ENCODE measurements at regions not wholly inside any gene's neighbourhood (a gene's known extent, or its start where the extent isn't known, plus 50 kb on each side); places are given as distances from the start of the nearest gene placed in this dataset.

- Histone ChIP-seq H3K4me3 (ENCODE audit: low read length) (no peak overlapping the region), H3K4me1 (ENCODE audit: low read length) (peaks cover 12% of the 10 kb centered on the region), H4K20me1 (ENCODE audit: insufficient read depth, low read length) (no peaks in the 10 kb centered on the region), H3K4me2 (ENCODE audit: low read depth, low read length) (peak overlapping the region; percentile 35; the same call in 1 of the 2 replicates), H3K9me3 (replicated peaks; ENCODE audit: insufficient read depth, low read length) (no peaks in the 10 kb centered on the region), H3K9me2 (replicated peaks; ENCODE audit: insufficient read depth, low read length) (no peaks in the 10 kb centered on the region), H3K79me2 (ENCODE audit: low read length) (no peaks in the 10 kb centered on the region), H3K9ac (ENCODE audit: low read length) (no peak overlapping the region), H3K36me3 (replicated peaks; ENCODE audit: insufficient read depth, low read length) (no peaks in the 10 kb centered on the region), H2AFZ (ENCODE audit: low read length) (no peak overlapping the region), H3K27me3 (replicated peaks; ENCODE audit: insufficient read depth, low read length) (no peaks in the 10 kb centered on the region), H3F3A (ENCODE audit: insufficient read depth, low read length) (no peaks in the 10 kb centered on the region), H3K27ac (ENCODE audit: low read length) (no peak overlapping the region)
- no peak for TF ChIP-seq CTCF (IDR thresholded peaks at IDR 0.05; ENCODE audit: low read length)
- TF ChIP-seq EZH2 (optimal IDR thresholded peaks at IDR 0.05; ENCODE audit: low read depth, low read length) = no peak
- TF ChIP-seq EZH2phosphoT487 (IDR thresholded peaks at IDR 0.05; ENCODE audit: low read length) = no peak
- no peak for DNase-seq
Measured at GRCh38 chr12:97924122-97924521, 461.5 kb downstream of the RMST start.

DNA sequence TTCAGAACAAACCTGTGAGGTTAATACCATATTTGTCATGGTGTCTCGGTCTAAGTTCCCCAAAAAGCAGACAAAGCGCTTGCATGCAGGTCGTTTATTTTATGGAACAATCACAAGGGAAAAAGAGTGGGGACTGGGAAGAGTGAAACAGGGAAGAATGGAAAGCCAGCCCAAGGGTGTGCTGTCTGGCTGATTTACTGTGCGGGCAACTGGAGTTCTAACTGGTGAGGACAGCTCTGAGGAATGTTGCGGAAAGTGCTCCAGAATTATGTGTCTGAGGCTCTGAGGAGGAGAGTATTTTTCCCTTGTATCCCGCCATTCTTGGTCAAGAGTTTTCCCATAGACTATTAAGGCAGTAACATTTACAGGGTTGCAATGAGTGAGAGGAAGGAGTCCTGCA, 465.4 kb downstream of the RMST start:
- H2AFZ ChIP-seq (ENCODE audit: low read length) = no peak overlapping the region
- H3K9me2 ChIP-seq (replicated peaks; ENCODE audit: insufficient read depth, low read length) = no peaks in the 10 kb centered on the region
- no peak overlapping the region for H3K4me3 ChIP-seq (ENCODE audit: low read length)
- H3K79me2 ChIP-seq (ENCODE audit: low read length) = no peaks in the 10 kb centered on the region
- H3F3A ChIP-seq (ENCODE audit: insufficient read depth, low read length) = no peaks in the 10 kb centered on the region
- no peak for DNase-seq
- H3K4me1 ChIP-seq (ENCODE audit: low read length) = peaks cover 12% of the 10 kb centered on the region
- H3K9ac ChIP-seq (ENCODE audit: low read length) = no peak overlapping the region
- H4K20me1 ChIP-seq (ENCODE audit: insufficient read depth, low read length) = no peaks in the 10 kb centered on the region
- H3K4me2 ChIP-seq (ENCODE audit: low read depth, low read length) = no peak overlapping the region
- H3K36me3 ChIP-seq (replicated peaks; ENCODE audit: insufficient read depth, low read length) = no peaks in the 10 kb centered on the region
- TF ChIP-seq EZH2phosphoT487 (IDR thresholded peaks at IDR 0.05; ENCODE audit: low read length) (no peak), EZH2 (optimal IDR thresholded peaks at IDR 0.05; ENCODE audit: low read depth, low read length) (no peak), CTCF (IDR thresholded peaks at IDR 0.05; ENCODE audit: low read length) (no peak)
- H3K27me3 ChIP-seq (replicated peaks; ENCODE audit: insufficient read depth, low read length) = no peaks in the 10 kb centered on the region
- H3K9me3 ChIP-seq (replicated peaks; ENCODE audit: insufficient read depth, low read length) = no peaks in the 10 kb centered on the region
- no peak overlapping the region for H3K27ac ChIP-seq (ENCODE audit: low read length)

DNA sequence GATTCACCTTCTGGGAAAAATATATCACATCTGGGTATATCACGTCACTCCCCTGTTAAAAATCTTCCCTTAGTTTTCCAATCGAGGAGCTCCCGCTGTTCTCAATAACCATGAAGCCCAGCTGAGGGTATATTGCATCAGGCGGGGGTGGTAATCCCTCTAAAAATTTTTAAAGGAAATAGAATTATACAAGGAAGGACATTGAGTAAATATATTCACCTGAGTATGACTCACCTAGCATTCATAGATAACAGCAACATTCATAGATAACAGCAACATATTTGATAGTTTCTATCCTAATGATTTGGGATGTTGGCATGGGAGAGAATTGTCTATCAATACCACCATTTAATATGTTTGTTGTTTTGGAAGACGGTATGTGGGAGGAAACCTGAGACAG, 473.6 kb downstream of the RMST start:
- H3K4me3 ChIP-seq (ENCODE audit: low read length) = no peak overlapping the region
- H3F3A ChIP-seq (ENCODE audit: insufficient read depth, low read length) = no peaks in the 10 kb centered on the region
- no peak overlapping the region for H3K27ac ChIP-seq (ENCODE audit: low read length)
- H3K27me3 ChIP-seq (replicated peaks; ENCODE audit: insufficient read depth, low read length) = no peaks in the 10 kb centered on the region
- no peaks in the 10 kb centered on the region for H3K36me3 ChIP-seq (replicated peaks; ENCODE audit: insufficient read depth, low read length)
- no peaks in the 10 kb centered on the region for H4K20me1 ChIP-seq (ENCODE audit: insufficient read depth, low read length)
- no peaks in the 10 kb centered on the region for H3K4me1 ChIP-seq (ENCODE audit: low read length)
- no peaks in the 10 kb centered on the region for H3K9me3 ChIP-seq (replicated peaks; ENCODE audit: insufficient read depth, low read length)
- no peak overlapping the region for H3K4me2 ChIP-seq (ENCODE audit: low read depth, low read length)
- no peaks in the 10 kb centered on the region for H3K9me2 ChIP-seq (replicated peaks; ENCODE audit: insufficient read depth, low read length)
- H3K79me2 ChIP-seq (ENCODE audit: low read length) = no peaks in the 10 kb centered on the region
- DNase-seq = no peak
- H2AFZ ChIP-seq (ENCODE audit: low read length) = no peak overlapping the region
- no peak for TF ChIP-seq EZH2phosphoT487 (IDR thresholded peaks at IDR 0.05; ENCODE audit: low read length)
- TF ChIP-seq EZH2 (optimal IDR thresholded peaks at IDR 0.05; ENCODE audit: low read depth, low read length) = no peak
- TF ChIP-seq CTCF (IDR thresholded peaks at IDR 0.05; ENCODE audit: low read length) = no peak
- no peak overlapping the region for H3K9ac ChIP-seq (ENCODE audit: low read length)
